CD4-positive, alpha-beta T cell treated with Interleukin-6 at 100 ng/mL for 8 hours (primary cell): ENCODE measurements at regions not wholly inside any gene's neighbourhood (a gene's known extent, or its start where the extent isn't known, plus 50 kb on each side); places are given as distances from the start of the nearest gene placed in this dataset.

Experiments used
- DNase-seq: peaks from one replicate; pipeline ENCODE4 v3.0.0-alpha.2; 2020; ENCODE audit warnings: mixed read lengths, low spot score

DNA sequence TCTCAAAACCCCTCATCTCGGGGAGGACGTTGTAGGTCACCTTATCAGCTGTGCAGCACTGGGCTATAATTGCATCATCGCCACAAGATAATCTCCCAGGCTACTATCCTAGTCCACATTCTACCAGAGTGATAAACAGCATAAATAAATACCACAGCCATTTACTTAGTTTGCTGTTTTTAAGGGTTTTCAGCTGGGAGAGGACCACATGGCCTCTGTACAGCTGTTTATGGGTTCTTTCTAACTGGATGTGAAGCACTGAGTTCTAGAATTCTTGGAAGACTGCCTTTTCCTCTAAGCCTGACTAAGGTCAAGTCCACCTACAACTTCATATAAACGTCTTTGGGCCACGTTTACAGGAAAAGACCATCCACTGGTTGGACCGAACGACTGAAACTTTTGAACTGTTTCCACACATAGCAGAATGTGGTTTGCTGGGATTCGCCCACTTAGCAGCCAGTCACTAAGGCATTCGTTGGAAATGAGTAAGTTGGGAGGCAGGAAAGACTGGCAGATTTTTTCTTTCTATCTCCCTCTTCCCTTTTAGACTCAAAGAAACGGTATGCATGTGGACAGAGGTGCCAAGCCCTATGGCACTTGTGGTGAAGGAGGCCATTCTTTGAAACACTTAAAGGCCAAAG is 752.5 kb upstream of the SGCG start:
- DNase-seq = no peak

DNA sequence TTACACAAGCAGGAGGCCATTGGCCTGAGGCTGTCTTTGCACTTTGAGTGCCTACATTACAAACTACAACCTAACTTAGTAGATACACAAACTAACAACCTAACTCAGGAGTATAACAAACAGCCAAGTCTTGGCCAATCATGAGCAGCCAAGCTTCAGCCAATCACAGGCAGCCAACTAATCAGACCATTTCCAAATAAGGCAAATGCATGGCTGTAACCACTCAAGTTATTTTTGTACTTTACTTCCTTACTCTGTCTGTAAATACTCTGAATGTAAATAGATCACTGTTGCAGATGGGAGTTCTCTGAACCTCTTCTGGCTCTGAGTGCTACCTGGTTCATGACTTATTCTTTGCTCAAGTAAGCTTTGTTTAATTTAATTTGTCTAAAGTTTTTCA is 748.1 kb upstream of the SGCG start:
- no peak for DNase-seq

- no peak for DNase-seq
Observed at GRCh38 chr13:22447132-22447886, 733.5 kb upstream of the SGCG start.

DNA sequence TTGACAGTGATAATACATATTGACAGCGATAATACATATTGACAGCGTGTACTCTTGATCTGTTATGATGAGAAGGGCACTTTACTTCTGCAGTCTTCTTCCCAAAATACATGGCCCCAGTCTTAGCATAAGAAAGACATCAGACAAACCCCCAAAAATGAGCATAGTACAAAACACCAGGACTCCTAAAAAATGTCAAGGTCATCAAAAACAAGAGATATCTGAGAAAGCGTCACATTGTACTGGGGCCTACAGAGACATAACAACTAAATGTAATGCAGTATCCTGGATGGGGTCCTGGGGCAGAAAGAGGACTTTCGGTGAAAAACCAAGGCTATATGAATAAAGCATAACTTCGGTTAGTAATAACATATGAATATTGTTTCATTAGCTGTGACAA is 731.5 kb upstream of the SGCG start:
- no peak for DNase-seq

- no peak for DNase-seq
Observed at GRCh38 chr13:22451327-22451741, 729.4 kb upstream of the SGCG start.

GRCh38 chr13:22454586-22454985 is 726.2 kb upstream of the SGCG start:
- no peak for DNase-seq

DNA sequence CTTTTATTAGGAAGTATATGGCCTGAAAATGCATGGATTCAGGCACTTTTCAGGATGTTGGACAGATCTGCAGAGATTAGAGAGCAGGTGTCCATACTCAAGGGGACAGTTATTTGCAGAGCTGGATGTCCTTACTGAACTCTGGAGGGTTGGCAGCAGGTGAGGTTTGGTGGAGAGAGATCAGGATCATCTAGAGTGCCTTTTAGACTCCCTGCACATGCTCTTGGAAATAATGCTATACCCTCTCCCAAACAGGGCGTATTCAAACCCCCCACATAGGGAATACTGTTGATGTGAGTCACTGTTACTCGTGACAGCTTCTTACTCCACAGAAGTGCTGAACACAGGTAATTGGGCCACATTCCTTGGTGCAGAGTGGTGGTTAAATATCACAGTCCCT is 725.7 kb upstream of the SGCG start:
- no peak for DNase-seq

DNA sequence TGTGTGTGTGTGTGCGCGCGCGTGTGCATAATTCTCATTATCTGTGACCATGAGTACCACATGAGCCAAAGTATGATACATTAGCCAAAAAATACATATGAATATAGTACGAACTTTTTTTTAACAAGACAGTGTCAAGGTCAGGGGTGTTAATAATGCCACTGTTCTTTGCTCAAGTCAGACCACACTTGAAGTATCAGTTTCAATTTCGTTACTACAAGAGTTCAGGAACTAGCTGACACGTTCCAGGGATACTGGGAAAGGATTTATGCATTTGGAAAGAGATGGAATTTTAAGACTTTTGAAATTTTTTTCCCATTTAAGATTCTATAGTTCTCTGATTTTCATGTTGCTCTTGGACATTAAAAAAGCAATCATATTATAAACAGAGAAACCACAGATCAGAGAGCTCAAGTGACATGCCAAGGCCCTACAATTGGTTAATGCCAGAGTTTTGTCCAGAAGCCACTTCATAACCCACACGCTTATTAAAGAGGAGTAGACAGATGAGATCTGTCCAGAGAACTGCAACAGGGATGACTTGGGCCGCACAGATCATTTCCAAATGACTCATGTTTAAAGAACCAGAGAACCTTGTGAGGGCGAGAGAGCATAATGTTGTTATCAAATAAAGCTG is 718.8 kb upstream of the SGCG start:
- no peak for DNase-seq

DNA sequence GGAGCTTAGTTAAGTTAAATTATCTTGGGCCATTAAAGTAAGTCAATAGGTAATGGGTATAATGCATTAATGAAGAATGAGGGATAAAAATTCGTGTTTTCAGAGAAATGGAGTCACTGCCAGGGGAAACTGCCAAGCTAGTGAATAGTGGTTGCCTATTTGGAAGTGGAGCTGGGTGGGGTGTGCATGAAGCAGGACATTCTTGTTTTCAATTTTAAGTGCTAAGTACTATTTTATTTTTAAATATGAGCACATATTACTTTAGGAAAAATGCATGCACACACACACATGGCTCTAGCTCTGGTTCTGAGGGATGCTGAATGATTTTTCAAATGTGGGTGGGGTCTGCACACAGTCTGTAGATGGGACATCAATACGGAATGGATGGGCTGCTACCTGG is 717.7 kb upstream of the SGCG start:
- DNase-seq = no peak

DNA sequence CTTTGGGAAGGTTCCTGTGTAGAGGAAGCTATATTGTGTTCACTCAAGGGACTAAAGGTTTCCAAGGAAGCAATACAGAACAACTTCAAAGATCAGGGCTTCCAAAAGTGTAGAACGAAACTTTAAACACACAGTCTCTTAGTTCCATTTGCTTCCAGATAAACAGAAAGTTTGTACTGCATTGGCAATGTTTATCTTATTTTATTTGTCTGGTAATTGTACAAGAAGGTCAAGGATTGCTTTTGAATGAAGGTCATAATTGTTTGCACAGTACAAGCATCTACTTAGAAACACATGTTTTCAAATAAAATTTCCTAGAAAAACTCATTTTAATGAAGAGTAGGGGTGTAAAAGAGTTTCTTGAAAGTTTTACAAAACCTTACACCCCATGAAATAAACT is 712.7 kb upstream of the SGCG start:
- DNase-seq = no peak

GRCh38 chr13:22468824-22469223 is 712.0 kb upstream of the SGCG start:
- no peak for DNase-seq

DNA sequence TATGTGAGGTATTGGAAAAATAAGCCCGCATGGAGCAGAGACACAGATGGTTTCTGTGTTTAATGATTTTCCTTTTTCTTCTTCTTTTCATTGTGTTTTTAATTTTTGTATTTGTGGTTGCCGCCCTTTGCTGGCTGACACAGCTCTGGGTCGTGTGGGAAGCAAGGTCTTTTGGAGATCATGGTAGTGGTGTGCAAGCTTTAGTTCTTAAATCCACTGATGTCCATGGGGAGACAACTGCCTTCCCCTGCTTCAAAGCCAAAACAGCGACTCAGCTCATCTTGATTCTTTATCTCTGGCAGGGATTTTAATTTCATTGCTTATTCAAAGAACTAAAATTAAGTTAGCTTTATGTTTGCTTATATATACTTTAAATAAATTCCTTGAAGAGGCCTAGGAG is 711.3 kb upstream of the SGCG start:
- DNase-seq = no peak

- no peak for DNase-seq
Observed at GRCh38 chr13:22470075-22470474, 710.7 kb upstream of the SGCG start.

- DNase-seq = no peak
Observed at GRCh38 chr13:22482496-22483000, 698.2 kb upstream of the SGCG start.

DNA sequence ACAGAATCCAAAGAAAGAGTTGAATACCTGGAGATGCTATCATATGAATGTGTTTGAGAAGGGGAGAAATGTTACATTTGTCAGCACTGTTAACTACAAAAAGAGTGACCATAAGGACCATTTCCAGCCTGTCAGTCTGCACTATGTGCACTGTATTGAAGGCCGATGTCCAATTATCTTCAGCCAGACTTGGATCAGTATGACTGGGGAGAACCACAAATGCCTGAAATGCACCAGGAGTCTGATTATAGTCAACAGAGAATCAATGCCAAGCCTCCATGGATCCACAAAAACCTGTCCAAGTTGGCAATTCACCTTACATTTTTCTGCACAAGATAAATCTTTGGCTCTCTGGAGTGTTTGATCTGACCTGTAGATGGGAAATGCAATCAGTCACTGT is 697.5 kb upstream of the SGCG start:
- DNase-seq = no peak

- no peak for DNase-seq
Observed at GRCh38 chr13:22486490-22486889, 694.3 kb upstream of the SGCG start.

DNA sequence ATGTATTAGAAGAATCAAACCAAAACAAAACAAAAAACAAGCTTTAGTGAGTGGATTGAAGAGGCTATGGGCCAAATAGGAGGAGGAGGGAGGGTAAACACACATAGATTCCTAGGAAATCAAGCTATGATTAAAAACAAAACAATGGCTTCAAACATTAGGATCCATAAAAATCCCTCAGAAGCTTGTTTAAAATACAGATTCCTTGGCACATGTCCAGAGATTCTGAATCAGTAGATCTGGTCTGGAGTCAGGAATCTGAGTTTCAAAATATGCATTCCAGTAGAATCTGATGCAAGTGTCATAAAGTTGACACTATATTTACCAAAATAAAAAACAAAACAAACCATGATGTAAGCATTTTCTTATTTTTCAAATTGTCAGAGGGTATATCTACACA is 692.8 kb upstream of the SGCG start:
- DNase-seq = no peak

DNA sequence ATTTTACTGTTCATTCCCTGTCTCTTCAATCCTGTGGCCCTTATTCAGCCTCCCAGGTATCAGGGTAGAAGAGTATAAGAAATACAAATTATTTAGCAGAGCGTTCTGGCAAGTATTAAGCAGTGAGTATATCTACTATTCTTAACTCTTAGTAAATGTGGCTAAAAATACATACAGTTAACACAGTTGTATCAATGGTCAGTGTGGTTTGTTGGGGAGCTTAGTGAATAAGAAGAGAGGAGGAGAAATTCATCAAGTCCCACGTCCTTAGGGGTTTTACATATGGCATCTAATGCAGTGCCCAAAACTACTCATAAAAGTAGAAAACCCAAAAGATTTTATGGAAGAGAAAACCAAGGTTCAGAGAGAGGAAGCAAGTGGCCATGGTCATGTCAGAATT is 691.0 kb upstream of the SGCG start:
- DNase-seq = no peak

- DNase-seq = no peak
Observed at GRCh38 chr13:22495819-22496218, 685.0 kb upstream of the SGCG start.

DNA sequence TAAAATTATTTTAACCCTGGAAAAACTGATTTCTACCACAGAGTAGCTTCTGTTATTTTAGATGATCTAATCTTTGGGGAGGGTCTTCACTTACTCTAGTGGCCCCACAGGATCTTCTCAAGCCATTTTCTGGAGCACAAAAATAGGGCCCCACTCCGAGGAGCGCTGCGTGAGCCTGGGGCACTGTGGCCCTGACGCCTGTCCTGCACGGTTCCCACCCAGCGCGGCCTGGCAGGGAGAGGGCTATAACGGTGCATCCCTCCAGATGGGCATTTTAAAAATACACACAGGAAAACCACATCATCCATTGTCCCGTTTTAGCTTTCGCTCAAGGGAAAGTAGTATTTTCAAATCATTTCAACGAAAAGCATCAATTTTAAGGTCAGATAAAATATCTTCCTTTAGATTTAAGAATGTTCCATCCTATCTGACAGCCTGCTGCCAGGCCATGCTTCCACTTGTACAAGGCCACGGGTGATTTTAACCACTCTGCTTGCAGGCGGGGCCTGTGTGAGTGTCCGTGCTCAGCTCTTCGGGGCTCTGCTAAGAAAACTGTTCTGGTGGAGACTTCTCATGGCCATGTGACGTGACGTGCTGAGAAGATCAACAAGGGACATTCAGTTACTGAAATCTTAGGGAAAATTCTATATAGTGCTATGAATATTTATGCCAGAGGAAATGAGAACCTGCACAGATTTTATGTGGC is 683.8 kb upstream of the SGCG start:
- DNase-seq = no peak

DNA sequence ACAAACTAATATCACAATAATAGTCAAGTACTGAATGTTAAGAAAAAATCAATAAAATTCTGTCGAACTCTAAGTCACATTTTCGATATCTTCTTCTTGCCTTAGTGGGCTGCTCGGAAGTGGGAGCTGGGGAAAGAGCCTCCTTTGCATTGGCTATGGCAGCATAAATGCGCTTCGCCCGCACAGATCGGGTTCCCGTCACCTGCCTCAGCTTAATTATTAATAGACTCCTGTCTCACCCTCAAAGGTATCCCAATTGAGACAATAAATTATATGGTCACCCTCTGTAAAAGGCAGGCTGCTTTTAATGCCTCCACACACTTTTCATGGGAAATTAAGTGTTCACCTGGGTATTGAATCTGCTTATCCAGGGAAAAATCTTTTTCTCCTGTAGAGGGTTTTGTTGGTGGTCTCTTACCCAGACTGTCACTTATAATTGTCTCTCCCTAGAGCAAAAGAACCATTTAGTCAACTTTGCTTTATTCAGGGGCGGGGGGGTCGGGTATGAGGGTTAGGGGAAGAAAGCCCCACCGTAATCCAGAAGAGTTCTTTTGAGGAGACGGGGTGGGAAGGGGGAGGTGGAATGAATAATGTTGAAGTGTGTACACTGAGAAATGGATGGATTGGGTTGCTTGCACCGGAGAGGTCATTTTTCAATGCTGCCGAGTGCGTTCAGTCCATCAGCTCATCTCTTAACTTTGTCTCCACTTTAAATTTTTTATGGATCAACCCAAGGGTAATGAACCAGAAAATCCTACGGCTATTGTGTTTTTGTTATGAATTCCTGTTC is 682.6 kb upstream of the SGCG start:
- no peak for DNase-seq

- DNase-seq = no peak
Observed at GRCh38 chr13:22499919-22500318, 680.9 kb upstream of the SGCG start.
